ENCODE measurements at regions not wholly inside any gene's neighbourhood (a gene's known extent, or its start where the extent isn't known, plus 50 kb on each side); places are given as distances from the start of the nearest gene placed in this dataset.

GRCh38 chr22:47987885-47988515 is 1225.5 kb downstream of the TBC1D22A start:
- Histone ChIP-seq H3K27ac (ENCODE audit: low read length) (no peak overlapping the region), H3K36me3 (ENCODE audit: control insufficient read depth in 1 of 2, insufficient read depth in 2 of 2, low read length in 2 of 2) (no peaks in the 10 kb centered on the region), H3K4me3 (ENCODE audit: low read depth in 1 of 2, low read length in 2 of 2) (no peak overlapping the region), H3K27me3 (ENCODE audit: low read depth, low read length) (no peaks in the 10 kb centered on the region), H3K4me1 (ENCODE audit: control insufficient read depth in 1 of 2, insufficient read depth in 2 of 2, low read length in 2 of 2) (no peaks in the 10 kb centered on the region), H3K9me3 (ENCODE audit: control insufficient read depth in 1 of 2, low read length in 2 of 2) (peaks cover 0 to 10% of the 10 kb centered on the region in 2 donors)

- H3K9me3 ChIP-seq (ENCODE audit: control insufficient read depth in 1 of 2, low read length in 2 of 2): peaks cover 0 to 22% of the 10 kb centered on the region in 2 donors
- H3K27me3 ChIP-seq (ENCODE audit: low read depth, low read length): no peaks in the 10 kb centered on the region
Observed at GRCh38 chr22:47976219-47976618, 1213.8 kb downstream of the TBC1D22A start.

GRCh38 chr22:47967831-47968230 is 1205.4 kb downstream of the TBC1D22A start:
- no peak overlapping the region for H3K4me3 ChIP-seq (ENCODE audit: low read depth in 1 of 2, low read length in 2 of 2)
- peaks cover 4% of the 10 kb centered on the region for H3K27me3 ChIP-seq (ENCODE audit: low read depth, low read length)
- no peaks in the 10 kb centered on the region for H3K4me1 ChIP-seq (ENCODE audit: control insufficient read depth in 1 of 2, insufficient read depth in 2 of 2, low read length in 2 of 2)
- no peaks in the 10 kb centered on the region for H3K9me3 ChIP-seq (ENCODE audit: control insufficient read depth in 1 of 2, low read length in 2 of 2)
- no peaks in the 10 kb centered on the region for H3K36me3 ChIP-seq (ENCODE audit: control insufficient read depth in 1 of 2, insufficient read depth in 2 of 2, low read length in 2 of 2)
- H3K27ac ChIP-seq (ENCODE audit: low read length): no peak overlapping the region

More at GRCh38 chr22:47976219-47976618, 1213.8 kb downstream of the TBC1D22A start:
- H3K4me3 ChIP-seq (ENCODE audit: low read depth in 1 of 2, low read length in 2 of 2): no peak overlapping the region
- H3K36me3 ChIP-seq (ENCODE audit: control insufficient read depth in 1 of 2, insufficient read depth in 2 of 2, low read length in 2 of 2): no peaks in the 10 kb centered on the region
- H3K4me1 ChIP-seq (ENCODE audit: control insufficient read depth in 1 of 2, insufficient read depth in 2 of 2, low read length in 2 of 2): no peaks in the 10 kb centered on the region
- no peak overlapping the region for H3K27ac ChIP-seq (ENCODE audit: low read length)

GRCh38 chr22:47966316-47966715 is 1203.9 kb downstream of the TBC1D22A start:
- Histone ChIP-seq H3K27me3 (ENCODE audit: low read depth, low read length) (peaks cover 4% of the 10 kb centered on the region), H3K36me3 (ENCODE audit: control insufficient read depth in 1 of 2, insufficient read depth in 2 of 2, low read length in 2 of 2) (no peaks in the 10 kb centered on the region), H3K4me1 (ENCODE audit: control insufficient read depth in 1 of 2, insufficient read depth in 2 of 2, low read length in 2 of 2) (no peaks in the 10 kb centered on the region), H3K27ac (ENCODE audit: low read length) (no peak overlapping the region), H3K9me3 (ENCODE audit: control insufficient read depth in 1 of 2, low read length in 2 of 2) (no peaks in the 10 kb centered on the region), H3K4me3 (ENCODE audit: low read depth in 1 of 2, low read length in 2 of 2) (no peak overlapping the region)

- Histone ChIP-seq H3K9me3 (ENCODE audit: control insufficient read depth in 1 of 2, low read length in 2 of 2) (no peaks in the 10 kb centered on the region), H3K27me3 (ENCODE audit: low read depth, low read length) (peaks cover 4% of the 10 kb centered on the region)
Observed at GRCh38 chr22:47965896-47966295, 1203.4 kb downstream of the TBC1D22A start.

GRCh38 chr22:47965066-47965465 is 1202.6 kb downstream of the TBC1D22A start:
- Histone ChIP-seq H3K9me3 (ENCODE audit: control insufficient read depth in 1 of 2, low read length in 2 of 2) (no peaks in the 10 kb centered on the region), H3K4me3 (ENCODE audit: low read depth in 1 of 2, low read length in 2 of 2) (no peak overlapping the region), H3K27me3 (ENCODE audit: low read depth, low read length) (no peaks in the 10 kb centered on the region), H3K4me1 (ENCODE audit: control insufficient read depth in 1 of 2, insufficient read depth in 2 of 2, low read length in 2 of 2) (no peaks in the 10 kb centered on the region), H3K27ac (ENCODE audit: low read length) (no peak overlapping the region), H3K36me3 (ENCODE audit: control insufficient read depth in 1 of 2, insufficient read depth in 2 of 2, low read length in 2 of 2) (no peaks in the 10 kb centered on the region)

More at GRCh38 chr22:47965896-47966295, 1203.4 kb downstream of the TBC1D22A start:
- Histone ChIP-seq H3K27ac (ENCODE audit: low read length) (no peak overlapping the region), H3K36me3 (ENCODE audit: control insufficient read depth in 1 of 2, insufficient read depth in 2 of 2, low read length in 2 of 2) (no peaks in the 10 kb centered on the region), H3K4me3 (ENCODE audit: low read depth in 1 of 2, low read length in 2 of 2) (no peak overlapping the region), H3K4me1 (ENCODE audit: control insufficient read depth in 1 of 2, insufficient read depth in 2 of 2, low read length in 2 of 2) (no peaks in the 10 kb centered on the region)

GRCh38 chr22:47963660-47964059 is 1201.2 kb downstream of the TBC1D22A start:
- peaks cover 0 to 2% of the 10 kb centered on the region in 2 donors for H3K9me3 ChIP-seq (ENCODE audit: control insufficient read depth in 1 of 2, low read length in 2 of 2)
- no peaks in the 10 kb centered on the region for H3K36me3 ChIP-seq (ENCODE audit: control insufficient read depth in 1 of 2, insufficient read depth in 2 of 2, low read length in 2 of 2)
- H3K27ac ChIP-seq (ENCODE audit: low read length): no peak overlapping the region
- no peak overlapping the region for H3K4me3 ChIP-seq (ENCODE audit: low read depth in 1 of 2, low read length in 2 of 2)
- H3K27me3 ChIP-seq (ENCODE audit: low read depth, low read length): no peaks in the 10 kb centered on the region
- no peaks in the 10 kb centered on the region for H3K4me1 ChIP-seq (ENCODE audit: control insufficient read depth in 1 of 2, insufficient read depth in 2 of 2, low read length in 2 of 2)

GRCh38 chr22:47957649-47958048 is 1195.2 kb downstream of the TBC1D22A start:
- no peak overlapping the region for H3K27ac ChIP-seq (ENCODE audit: low read length)
- no peaks in the 10 kb centered on the region for H3K36me3 ChIP-seq (ENCODE audit: control insufficient read depth in 1 of 2, insufficient read depth in 2 of 2, low read length in 2 of 2)
- H3K27me3 ChIP-seq (ENCODE audit: low read depth, low read length): no peaks in the 10 kb centered on the region
- no peaks in the 10 kb centered on the region for H3K4me1 ChIP-seq (ENCODE audit: control insufficient read depth in 1 of 2, insufficient read depth in 2 of 2, low read length in 2 of 2)
- H3K9me3 ChIP-seq (ENCODE audit: control insufficient read depth in 1 of 2, low read length in 2 of 2): peaks cover 0 to 9% of the 10 kb centered on the region in 2 donors
- no peak overlapping the region for H3K4me3 ChIP-seq (ENCODE audit: low read depth in 1 of 2, low read length in 2 of 2)

- Histone ChIP-seq H3K36me3 (ENCODE audit: control insufficient read depth in 1 of 2, insufficient read depth in 2 of 2, low read length in 2 of 2) (no peaks in the 10 kb centered on the region), H3K9me3 (ENCODE audit: control insufficient read depth in 1 of 2, low read length in 2 of 2) (peaks cover 0 to 7% of the 10 kb centered on the region in 2 donors), H3K27ac (ENCODE audit: low read length) (no peak overlapping the region), H3K4me3 (ENCODE audit: low read depth in 1 of 2, low read length in 2 of 2) (no peak overlapping the region), H3K27me3 (ENCODE audit: low read depth, low read length) (no peaks in the 10 kb centered on the region), H3K4me1 (ENCODE audit: control insufficient read depth in 1 of 2, insufficient read depth in 2 of 2, low read length in 2 of 2) (no peaks in the 10 kb centered on the region)
Observed at GRCh38 chr22:47954107-47954506, 1191.7 kb downstream of the TBC1D22A start.

- no peak overlapping the region for H3K27ac ChIP-seq (ENCODE audit: low read length)
- H3K9me3 ChIP-seq (ENCODE audit: control insufficient read depth in 1 of 2, low read length in 2 of 2): no peaks in the 10 kb centered on the region
- no peaks in the 10 kb centered on the region for H3K27me3 ChIP-seq (ENCODE audit: low read depth, low read length)
- H3K36me3 ChIP-seq (ENCODE audit: control insufficient read depth in 1 of 2, insufficient read depth in 2 of 2, low read length in 2 of 2): no peaks in the 10 kb centered on the region
- H3K4me3 ChIP-seq (ENCODE audit: low read depth in 1 of 2, low read length in 2 of 2): no peak overlapping the region
- no peaks in the 10 kb centered on the region for H3K4me1 ChIP-seq (ENCODE audit: control insufficient read depth in 1 of 2, insufficient read depth in 2 of 2, low read length in 2 of 2)
Observed at GRCh38 chr22:47944941-47945340, 1182.5 kb downstream of the TBC1D22A start.

GRCh38 chr22:47943729-47944700 is 1181.6 kb downstream of the TBC1D22A start:
- H3K4me1 ChIP-seq (ENCODE audit: control insufficient read depth in 1 of 2, insufficient read depth in 2 of 2, low read length in 2 of 2): no peaks in the 10 kb centered on the region
- no peaks in the 10 kb centered on the region for H3K36me3 ChIP-seq (ENCODE audit: control insufficient read depth in 1 of 2, insufficient read depth in 2 of 2, low read length in 2 of 2)
- no peak overlapping the region for H3K27ac ChIP-seq (ENCODE audit: low read length)
- no peaks in the 10 kb centered on the region for H3K9me3 ChIP-seq (ENCODE audit: control insufficient read depth in 1 of 2, low read length in 2 of 2)
- no peak overlapping the region for H3K4me3 ChIP-seq (ENCODE audit: low read depth in 1 of 2, low read length in 2 of 2)
- H3K27me3 ChIP-seq (ENCODE audit: low read depth, low read length): no peaks in the 10 kb centered on the region

All from muscle layer of duodenum (tissue), 2 donors.